PC-3 (cell line): ENCODE measurements at regions not wholly inside any gene's neighbourhood (a gene's known extent, or its start where the extent isn't known, plus 50 kb on each side); places are given as distances from the start of the nearest gene placed in this dataset.

Source experiments
- ATAC-seq: fragments of 200-7000 bp; cut with Tn5 transposase; 2 replicates; pipeline ENCODE4 v1.9.1; 2020; ENCODE audit warnings: mild to moderate bottlenecking, moderate library complexity
- BruUV-seq: library from RNA; stranded (reverse); fragments of 400-500 nt; replicated peaks from 2 replicates; lab custom pipeline; 2021; lab: Mats Ljungman, UMichigan
- CTCF ChIA-PET: fragments of 300-600 bp; sonication (Branson Sonifier 250); formaldehyde crosslinking; loops from one replicate; lab custom pipeline; 2022; ENCODE audit warnings: antibody characterized with exemption; lab: Charles Lee
- POLR2A ChIA-PET: fragments of 300-600 bp; sonication (Branson Sonifier 250); formaldehyde crosslinking; loops from one replicate; lab custom pipeline; 2022; ENCODE audit warnings: antibody characterized with exemption; ENCODE audit not compliant: unreplicated experiment; lab: Charles Lee
- DNase-seq: peaks from one replicate; pipeline ENCODE4 v3.0.0-alpha.2; 2015
- H2AFZ ChIP-seq: fragments of 300-600 bp; sonication (generic); 2 replicates; pipeline ENCODE4 v1.6.0; 2016; ENCODE audit warnings: antibody characterized with exemption, low read length
- H3F3A ChIP-seq: fragments of 300-600 bp; sonication (generic); one replicate; pipeline ENCODE4 v1.6.0; 2017; ENCODE audit warnings: antibody characterized with exemption, low read length, control low read depth, mild to moderate bottlenecking; ENCODE audit not compliant: unreplicated experiment
- H3K27ac ChIP-seq: fragments of 300-600 bp; sonication (generic); 2 replicates; pipeline ENCODE4 v1.5.1; 2016; ENCODE audit warnings: mild to moderate bottlenecking, low read length
- H3K27me3 ChIP-seq: fragments of 300-600 bp; sonication (generic); 2 replicates; pipeline ENCODE4 v1.6.1; 2016; ENCODE audit warnings: low read length, mixed read lengths
- H3K36me3 ChIP-seq: fragments of 300-600 bp; sonication (generic); 2 replicates; pipeline ENCODE4 v1.6.1; 2016; ENCODE audit warnings: low read depth, mixed run types, low read length, mixed read lengths
- H3K4me1 ChIP-seq: fragments of 300-600 bp; sonication (generic); 2 replicates; pipeline ENCODE4 v1.5.1; 2016; ENCODE audit warnings: low read length; ENCODE audit not compliant: insufficient read depth
- H3K4me2 ChIP-seq: fragments of 300-600 bp; sonication (generic); 2 replicates; pipeline ENCODE4 v1.6.0; 2016; ENCODE audit warnings: low read length
- H3K4me3 ChIP-seq: fragments of 300-600 bp; sonication (generic); 2 replicates; pipeline ENCODE4 v1.5.1; 2016; ENCODE audit warnings: mild to moderate bottlenecking, low read length, mixed read lengths
- H3K79me2 ChIP-seq: fragments of 300-600 bp; sonication (generic); 2 replicates; pipeline ENCODE4 v1.6.1; 2017; ENCODE audit warnings: low read length, mixed read lengths
- H3K9ac ChIP-seq: fragments of 300-600 bp; sonication (generic); 2 replicates; pipeline ENCODE4 v1.6.0; 2016; ENCODE audit warnings: mild to moderate bottlenecking, low read length
- H3K9me2 ChIP-seq: fragments of 300-600 bp; sonication (generic); replicated peaks from 2 replicates; pipeline ENCODE4 v1.6.1; 2016; ENCODE audit warnings: mixed run types, low read length, mixed read lengths
- H3K9me3 ChIP-seq: fragments of 300-600 bp; sonication (generic); 2 replicates; pipeline ENCODE4 v1.6.1; 2016; ENCODE audit warnings: low read length, mixed read lengths
- H4K20me1 ChIP-seq: fragments of 300-600 bp; sonication (generic); 2 replicates; pipeline ENCODE4 v1.6.1; 2016; ENCODE audit warnings: low read length, mixed read lengths
- CTCF ChIP-seq: fragments of 300-600 bp; sonication (generic); conservative IDR thresholded peaks from 2 replicates; pipeline ENCODE4 v1.5.1; 2017; ENCODE audit warnings: antibody characterized with exemption, low read depth, mild to moderate bottlenecking, low read length
- EZH2 ChIP-seq: fragments of 300-600 bp; sonication (generic); IDR thresholded peaks from one replicate; pipeline ENCODE4 v1.6.1; 2017; ENCODE audit warnings: antibody characterized with exemption, mild to moderate bottlenecking, low read length; ENCODE audit not compliant: unreplicated experiment
- EZH2phosphoT487 ChIP-seq: fragments of 300-600 bp; sonication (generic); IDR thresholded peaks from 2 replicates; pipeline ENCODE4 v1.6.1; 2018; ENCODE audit warnings: mild to moderate bottlenecking, antibody characterized with exemption, low read length, borderline replicate concordance
- intact Hi-C: fragments of 100-400 bp; cut with micrococcal nuclease; formaldehyde crosslinking; loops from 2 replicates; pipeline ENCODE4 v1.9.0; 2023

- peak; percentile 45 for DNase-seq
- Histone ChIP-seq H2AFZ (0 out of 2 replicates have a peak overlapping the region, but pooled peaks have one; percentile 11), H3F3A (no peaks in the 10 kb centered on the region), H3K36me3 (no peaks in the 10 kb centered on the region), H3K27ac (no peak overlapping the region), H3K9me2 (no peaks in the 10 kb centered on the region), H3K4me1 (no peaks in the 10 kb centered on the region), H3K9me3 (peaks cover 10% of the 10 kb centered on the region; the same call in 1 of the 2 replicates), H3K27me3 (no peaks in the 10 kb centered on the region), H3K4me2 (no peak overlapping the region), H3K4me3 (no peak overlapping the region), H3K9ac (no peak overlapping the region), H3K79me2 (no peaks in the 10 kb centered on the region), H4K20me1 (no peaks in the 10 kb centered on the region)
- POLR2A ChIA-PET: no interaction called here
- intact Hi-C loops: no loop called here
- CTCF ChIA-PET: no interaction called here
- TF ChIP-seq EZH2phosphoT487 (no peak), EZH2 (no peak), CTCF (no peak)
- no TSS peak for BruUV-seq
- peak; percentile 40; the same call in 1 of the 2 replicates for ATAC-seq
Observed at GRCh38 chr3:164465172-164465571, 613.1 kb downstream of the SI start.

- BruUV-seq: no TSS peak
- no peaks in the 10 kb centered on the region for H3K4me1 ChIP-seq
Observed at GRCh38 chr3:164460851-164461250, 617.4 kb downstream of the SI start.

More at GRCh38 chr3:164460851-164461250, 617.4 kb downstream of the SI start:
- TF ChIP-seq EZH2 (no peak), EZH2phosphoT487 (no peak), CTCF (no peak)
- H4K20me1 ChIP-seq: no peaks in the 10 kb centered on the region
- peak overlapping the region; percentile 38; the same call in 1 of the 2 replicates for H2AFZ ChIP-seq
- H3K79me2 ChIP-seq: no peaks in the 10 kb centered on the region
- no peak overlapping the region for H3K4me3 ChIP-seq
- CTCF ChIA-PET: no interaction called here
- no peak overlapping the region for H3K9ac ChIP-seq
- no peak for DNase-seq
- H3K36me3 ChIP-seq: no peaks in the 10 kb centered on the region
- intact Hi-C loops: no loop called here
- no peaks in the 10 kb centered on the region for H3F3A ChIP-seq
- no peak overlapping the region for H3K27ac ChIP-seq
- peaks cover 10% of the 10 kb centered on the region; the same call in 1 of the 2 replicates for H3K9me3 ChIP-seq
- no peak overlapping the region for H3K4me2 ChIP-seq
- H3K27me3 ChIP-seq: no peaks in the 10 kb centered on the region
- H3K9me2 ChIP-seq: no peaks in the 10 kb centered on the region
- ATAC-seq: no peak
- POLR2A ChIA-PET: no interaction called here
